ENCODE measurements at regions not wholly inside any gene's neighbourhood (a gene's known extent, or its start where the extent isn't known, plus 50 kb on each side); places are given as distances from the start of the nearest gene placed in this dataset.

GRCh38 chr5:125961150-125961549, 462.1 kb upstream of the GRAMD2B start:
- TF ChIP-seq, protein P1, sequence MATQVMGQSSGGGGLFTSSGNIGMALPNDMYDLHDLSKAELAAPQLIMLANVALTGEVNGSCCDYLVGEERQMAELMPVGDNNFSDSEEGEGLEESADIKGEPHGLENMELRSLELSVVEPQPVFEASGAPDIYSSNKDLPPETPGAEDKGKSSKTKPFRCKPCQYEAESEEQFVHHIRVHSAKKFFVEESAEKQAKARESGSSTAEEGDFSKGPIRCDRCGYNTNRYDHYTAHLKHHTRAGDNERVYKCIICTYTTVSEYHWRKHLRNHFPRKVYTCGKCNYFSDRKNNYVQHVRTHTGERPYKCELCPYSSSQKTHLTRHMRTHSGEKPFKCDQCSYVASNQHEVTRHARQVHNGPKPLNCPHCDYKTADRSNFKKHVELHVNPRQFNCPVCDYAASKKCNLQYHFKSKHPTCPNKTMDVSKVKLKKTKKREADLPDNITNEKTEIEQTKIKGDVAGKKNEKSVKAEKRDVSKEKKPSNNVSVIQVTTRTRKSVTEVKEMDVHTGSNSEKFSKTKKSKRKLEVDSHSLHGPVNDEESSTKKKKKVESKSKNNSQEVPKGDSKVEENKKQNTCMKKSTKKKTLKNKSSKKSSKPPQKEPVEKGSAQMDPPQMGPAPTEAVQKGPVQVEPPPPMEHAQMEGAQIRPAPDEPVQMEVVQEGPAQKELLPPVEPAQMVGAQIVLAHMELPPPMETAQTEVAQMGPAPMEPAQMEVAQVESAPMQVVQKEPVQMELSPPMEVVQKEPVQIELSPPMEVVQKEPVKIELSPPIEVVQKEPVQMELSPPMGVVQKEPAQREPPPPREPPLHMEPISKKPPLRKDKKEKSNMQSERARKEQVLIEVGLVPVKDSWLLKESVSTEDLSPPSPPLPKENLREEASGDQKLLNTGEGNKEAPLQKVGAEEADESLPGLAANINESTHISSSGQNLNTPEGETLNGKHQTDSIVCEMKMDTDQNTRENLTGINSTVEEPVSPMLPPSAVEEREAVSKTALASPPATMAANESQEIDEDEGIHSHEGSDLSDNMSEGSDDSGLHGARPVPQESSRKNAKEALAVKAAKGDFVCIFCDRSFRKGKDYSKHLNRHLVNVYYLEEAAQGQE (IDR thresholded peaks at IDR 0.05; ENCODE audit: low read depth) = no peak
- TF ChIP-seq YY1 (IDR thresholded peaks at IDR 0.05; ENCODE audit: low read depth) (no peak), MAX (IDR thresholded peaks at IDR 0.05) (no peak), EP300 (IDR thresholded peaks at IDR 0.05; ENCODE audit: borderline replicate concordance) (no peak), TEAD4 (IDR thresholded peaks at IDR 0.05) (no peak), ZBTB7A (IDR thresholded peaks at IDR 0.05; ENCODE audit: low read depth) (no peak), CREB1 (IDR thresholded peaks at IDR 0.05; ENCODE audit: low read depth) (no peak)
